GM12892 (cell line): ENCODE measurements at regions not wholly inside any gene's neighbourhood (a gene's known extent, or its start where the extent isn't known, plus 50 kb on each side); places are given as distances from the start of the nearest gene placed in this dataset.

Source experiments
- POLR2A ChIP-seq: IDR thresholded peaks from 2 replicates; pipeline ENCODE4 v1.6.1; 2011; ENCODE audit warnings: low read depth, low read length, control low read depth
- POLR2AphosphoS5 ChIP-seq: IDR thresholded peaks from 2 replicates; pipeline ENCODE4 v1.6.1; 2011; ENCODE audit warnings: low read depth, low read length, control low read depth
- TAF1 ChIP-seq: IDR thresholded peaks from 2 replicates; pipeline ENCODE4 v1.6.1; 2011; ENCODE audit warnings: low read depth, mild to moderate bottlenecking, control low read depth, low read length, borderline replicate concordance

- TF ChIP-seq POLR2A (no peak), POLR2AphosphoS5 (no peak), TAF1 (no peak)
Measured at GRCh38 chr9:21615018-21615417, 132.9 kb upstream of the IFNE start.
